H1 (cell line): ENCODE measurements at regions not wholly inside any gene's neighbourhood (a gene's known extent, or its start where the extent isn't known, plus 50 kb on each side); places are given as distances from the start of the nearest gene placed in this dataset.

ENCODE experiments used
- CTCF ChIA-PET: fragments of 300-600 bp; sonication (Branson Sonifier 250); formaldehyde crosslinking; loops from one replicate; lab custom pipeline; 2021; ENCODE audit not compliant: partially characterized antibody; lab: Charles Lee
- POLR2A ChIA-PET: fragments of 300-600 bp; sonication (Branson Sonifier 250); formaldehyde crosslinking; loops from one replicate; lab custom pipeline; 2021; ENCODE audit warnings: inconsistent platforms; ENCODE audit not compliant: partially characterized antibody; lab: Charles Lee
- DNase-seq, 2 experiments: peaks; one replicate each; pipeline versions ENCODE4 v3.0.0 to v3.0.0-alpha.2; 2010 to 2022; ENCODE audit warnings: low spot score in 2 of 2, low read depth in 1 of 2, mixed read lengths in 1 of 2
- FAIRE-seq: peaks from 2 replicates; lab custom pipeline; 2011; peaks lifted over from hg19 to GRCh38; lab: Jason Lieb, UNC
- H2AFZ ChIP-seq: 2 replicates; pipeline ENCODE4 v1.8.1; 2012; ENCODE audit warnings: low read length, inconsistent platforms
- H2AK5ac ChIP-seq: 2 replicates; pipeline ENCODE4 v1.6.1; 2013; ENCODE audit warnings: low read depth, low read length
- H2BK120ac ChIP-seq: replicated peaks from 2 replicates; pipeline ENCODE3; 2013; ENCODE audit warnings: low read depth, low read length, inconsistent platforms
- H2BK12ac ChIP-seq: 2 replicates; pipeline ENCODE4 v1.6.1; 2013; ENCODE audit warnings: low read depth, low read length
- H2BK15ac ChIP-seq: 2 replicates; pipeline ENCODE4 v1.6.1; 2013; ENCODE audit warnings: low read length
- H2BK20ac ChIP-seq: 2 replicates; pipeline ENCODE4 v1.6.1; 2013; ENCODE audit warnings: low read length
- H2BK5ac ChIP-seq: 2 replicates; pipeline ENCODE4 v1.6.1; 2013; ENCODE audit warnings: low read depth, low read length
- H3K14ac ChIP-seq: 2 replicates; pipeline ENCODE4 v1.6.1; 2013; ENCODE audit warnings: inconsistent platforms; ENCODE audit not compliant: insufficient read length
- H3K18ac ChIP-seq: 2 replicates; pipeline ENCODE4 v1.6.1; 2013; ENCODE audit warnings: low read length; ENCODE audit errors: extremely low read depth
- H3K23ac ChIP-seq: 2 replicates; pipeline ENCODE4 v1.6.1; 2013; ENCODE audit warnings: inconsistent platforms; ENCODE audit not compliant: insufficient read length
- H3K23me2 ChIP-seq: 2 replicates; pipeline ENCODE4 v1.6.1; 2013; ENCODE audit warnings: low read depth, low read length
- H3K27ac ChIP-seq: 2 replicates; pipeline ENCODE4 v1.6.1; 2011; ENCODE audit warnings: low read depth, low read length, inconsistent platforms
- H3K27me3 ChIP-seq, 4 experiments: replicated peaks in 1 of 4; 1 replicate in 1 of 4; 2 replicates in 3 of 4; pipeline versions ENCODE4 v1.6.1 to v1.8.1; 2011 to 2013; ENCODE audit warnings: low read length in 3 of 4, mild to moderate bottlenecking in 3 of 4, inconsistent platforms in 2 of 4, mixed read lengths in 2 of 4, moderate library complexity in 1 of 4; ENCODE audit not compliant: control insufficient read depth in 3 of 4, insufficient read depth in 3 of 4; ENCODE audit errors: extremely low read depth in 1 of 4
- H3K36me3 ChIP-seq, 4 experiments: 2 replicates each; pipeline versions ENCODE4 v1.6.1 to v1.8.1; 2011 to 2013; ENCODE audit warnings: mild to moderate bottlenecking in 4 of 4, low read length in 3 of 4, moderate library complexity in 2 of 4, control low read depth in 1 of 4, inconsistent platforms in 1 of 4; ENCODE audit not compliant: insufficient read depth in 4 of 4, control insufficient read depth in 2 of 4
- H3K4ac ChIP-seq: replicated peaks from 2 replicates; pipeline ENCODE3; 2013; ENCODE audit warnings: low read length, low read depth, mixed read lengths, inconsistent platforms; ENCODE audit not compliant: insufficient read length
- H3K4me1 ChIP-seq, 4 experiments: replicated peaks in 1 of 4; 1 replicate in 1 of 4; 2 replicates in 3 of 4; pipeline versions ENCODE4 v1.6.1 to v1.8.1; 2011 to 2013; ENCODE audit warnings: low read length in 3 of 4, inconsistent platforms in 2 of 4, mixed read lengths in 1 of 4; ENCODE audit not compliant: insufficient read depth in 4 of 4, control insufficient read depth in 3 of 4
- H3K4me2 ChIP-seq, 2 experiments: 2 replicates each; pipeline versions ENCODE4 v1.6.1 to v1.8.1; 2011 to 2013; ENCODE audit warnings: low read depth in 2 of 2, low read length in 2 of 2, control low read depth in 1 of 2, inconsistent platforms in 1 of 2, mild to moderate bottlenecking in 1 of 2; ENCODE audit not compliant: insufficient read depth in 1 of 2
- H3K4me3 ChIP-seq, 4 experiments: fragments of 200-600, 300-600 bp in 1 of 4; sonication (generic), shearing (Covaris generic), sonication (Bioruptor Twin) in 1 of 4; 2 replicates each; pipeline versions ENCODE4 v1.5.1 to v1.8.1; 2011 to 2016; ENCODE audit warnings: low read length in 4 of 4, low read depth in 3 of 4, control low read depth in 2 of 4, inconsistent platforms in 2 of 4, mild to moderate bottlenecking in 2 of 4, mixed read lengths in 1 of 4, moderate library complexity in 1 of 4; ENCODE audit not compliant: insufficient read depth in 2 of 4; ENCODE audit errors: extremely low read depth in 1 of 4
- H3K56ac ChIP-seq: replicated peaks from 2 replicates; pipeline ENCODE3; 2013; ENCODE audit warnings: low read depth, mild to moderate bottlenecking, mixed read lengths, low read length, inconsistent platforms; ENCODE audit not compliant: insufficient read length
- H3K79me1 ChIP-seq: 2 replicates; pipeline ENCODE4 v1.6.1; 2013; ENCODE audit warnings: low read depth, low read length, control low read depth
- H3K79me2 ChIP-seq, 2 experiments: 2 replicates each; pipeline versions ENCODE4 v1.6.1 to v1.8.1; 2012 to 2013; ENCODE audit warnings: low read length in 2 of 2, mild to moderate bottlenecking in 2 of 2, inconsistent platforms in 1 of 2; ENCODE audit not compliant: insufficient read depth in 2 of 2, control insufficient read depth in 1 of 2
- H3K9ac ChIP-seq, 4 experiments: replicated peaks in 1 of 4; 1 replicate in 1 of 4; 2 replicates in 3 of 4; pipeline versions ENCODE4 v1.6.1 to v1.8.1; 2011 to 2013; ENCODE audit warnings: low read depth in 3 of 4, low read length in 3 of 4, control low read depth in 2 of 4, mild to moderate bottlenecking in 2 of 4, moderate library complexity in 2 of 4, inconsistent platforms in 1 of 4; ENCODE audit errors: extremely low read depth in 1 of 4
- H3K9me3 ChIP-seq, 2 experiments: 2 replicates each; pipeline versions ENCODE4 v1.6.1 to v1.8.1; 2012 to 2013; ENCODE audit warnings: mild to moderate bottlenecking in 2 of 2, moderate library complexity in 2 of 2, control low read depth in 1 of 2, inconsistent platforms in 1 of 2, low read depth in 1 of 2, low read length in 1 of 2, mixed read lengths in 1 of 2; ENCODE audit not compliant: insufficient read depth in 2 of 2
- H4K20me1 ChIP-seq, 2 experiments: replicated peaks in 1 of 2; 2 replicates each; pipeline versions ENCODE3 to v1.8.1; 2011 to 2013; ENCODE audit warnings: inconsistent platforms in 2 of 2, low read length in 2 of 2, mild to moderate bottlenecking in 1 of 2; ENCODE audit not compliant: insufficient read depth in 2 of 2, control insufficient read depth in 1 of 2
- H4K5ac ChIP-seq: 2 replicates; pipeline ENCODE4 v1.6.1; 2013; ENCODE audit warnings: low read length, low read depth, mixed read lengths, inconsistent platforms; ENCODE audit not compliant: insufficient read length
- H4K8ac ChIP-seq: 2 replicates; pipeline ENCODE4 v1.8.0; 2013; ENCODE audit warnings: mild to moderate bottlenecking, moderate library complexity, low read length, inconsistent platforms; ENCODE audit not compliant: insufficient read depth; ENCODE audit errors: extremely low read depth
- H4K91ac ChIP-seq: replicated peaks from 2 replicates; pipeline ENCODE3; 2013; ENCODE audit warnings: low read length, mixed read lengths, inconsistent platforms; ENCODE audit not compliant: insufficient read length
- CBX5 ChIP-seq: fragments of 300-800, 300-1000 bp; sonication (generic); IDR thresholded peaks from 2 replicates; pipeline ENCODE4 v1.7.1; 2016; ENCODE audit warnings: antibody characterized with exemption, low read length, low read depth
- CEBPB ChIP-seq: IDR thresholded peaks from 2 replicates; pipeline ENCODE4 v1.6.1; 2012; ENCODE audit warnings: low read depth, low read length
- CTBP2 ChIP-seq: IDR thresholded peaks from 2 replicates; pipeline ENCODE4 v1.7.0; 2011; ENCODE audit warnings: borderline replicate concordance, mild to moderate bottlenecking, moderate library complexity, mixed read lengths, low read length; ENCODE audit not compliant: insufficient read depth, insufficient read length
- FOSL1 ChIP-seq: IDR thresholded peaks from 2 replicates; pipeline ENCODE4 v1.6.1; 2011; ENCODE audit warnings: mild to moderate bottlenecking, low read depth, low read length, moderate library complexity; ENCODE audit not compliant: insufficient read depth
- HDAC6 ChIP-seq: IDR thresholded peaks from one replicate; pipeline ENCODE4 v1.7.1; 2012; ENCODE audit warnings: low read depth, mild to moderate bottlenecking, inconsistent platforms, low read length, moderate library complexity
- NRF1 ChIP-seq: IDR thresholded peaks from 2 replicates; pipeline ENCODE4 v1.6.1; 2011; ENCODE audit warnings: mild to moderate bottlenecking, low read depth, low read length, improper control_type of control experiment
- RNF2 ChIP-seq: fragments of 200-900, 300-1000 bp; sonication (generic); IDR thresholded peaks from 2 replicates; pipeline ENCODE4 v1.7.1; 2016; ENCODE audit warnings: borderline replicate concordance, low read depth, mild to moderate bottlenecking, antibody characterized with exemption, low read length; ENCODE audit not compliant: poor library complexity, severe bottlenecking; ENCODE audit errors: missing control alignments
- RXRA ChIP-seq: IDR thresholded peaks from 2 replicates; pipeline ENCODE4 v1.6.1; 2011; ENCODE audit warnings: low read depth, mild to moderate bottlenecking, low read length, moderate library complexity; ENCODE audit not compliant: insufficient read depth
- TAF7 ChIP-seq: optimal IDR thresholded peaks from 2 replicates; pipeline ENCODE3; 2011; ENCODE audit warnings: low read depth, mild to moderate bottlenecking, inconsistent platforms, low read length, moderate library complexity, borderline replicate concordance
- TBP ChIP-seq: IDR thresholded peaks from 2 replicates; pipeline ENCODE4 v1.6.1; 2011; ENCODE audit warnings: low read depth, low read length, improper control_type of control experiment
- ZNF274 ChIP-seq: IDR thresholded peaks from 2 replicates; pipeline ENCODE4 v1.7.0; 2012; ENCODE audit warnings: low read length, borderline replicate concordance; ENCODE audit errors: extremely low read depth

DNA sequence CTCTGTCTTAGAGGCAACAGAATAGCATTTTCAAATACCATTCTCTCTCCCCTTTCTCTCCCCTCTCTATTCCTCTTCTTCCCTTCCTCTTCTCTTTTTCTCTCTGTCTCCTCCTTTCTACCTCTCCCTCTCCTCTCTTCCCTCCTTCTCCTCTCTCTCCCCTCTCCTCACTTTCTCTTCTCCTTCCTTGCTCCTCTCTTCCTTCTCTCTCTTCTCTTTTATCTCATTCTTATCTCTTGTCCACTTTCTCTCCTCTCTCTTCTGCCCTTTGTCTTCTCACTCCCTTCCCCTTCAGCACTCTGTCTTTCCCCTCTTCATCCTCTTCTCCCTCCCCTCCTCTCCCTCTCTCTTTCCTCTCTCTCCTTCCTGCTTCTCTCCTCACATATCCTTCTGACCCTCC, 2265.8 kb upstream of the TENM3 start:
- no peak overlapping the region for H3K56ac ChIP-seq
- DNase-seq = no peak
- POLR2A ChIA-PET = no interaction called here
- H4K8ac ChIP-seq = no peak overlapping the region
- H3K4ac ChIP-seq = no peak overlapping the region
- H3K79me1 ChIP-seq = no peaks in the 10 kb centered on the region
- CTCF ChIA-PET = no interaction called here
- no peak overlapping the region for H4K91ac ChIP-seq
- no peaks in the 10 kb centered on the region for H3K4me1 ChIP-seq
- H3K23me2 ChIP-seq = no peaks in the 10 kb centered on the region
- no peak overlapping the region for H3K4me3 ChIP-seq
- no peak for FAIRE-seq
- no peak overlapping the region for H2BK15ac ChIP-seq
- no peak overlapping the region for H4K5ac ChIP-seq
- no peaks in the 10 kb centered on the region for H3K36me3 ChIP-seq
- no peaks in the 10 kb centered on the region for H3K79me2 ChIP-seq
- H3K18ac ChIP-seq = no peak overlapping the region
- H2AFZ ChIP-seq = no peak overlapping the region
- no peak overlapping the region for H3K23ac ChIP-seq
- no peak overlapping the region for H2BK12ac ChIP-seq
- no peaks in the 10 kb centered on the region for H3K9me3 ChIP-seq
- H3K4me2 ChIP-seq = no peak overlapping the region
- TF ChIP-seq TAF7 = no peak
- TF ChIP-seq CBX5 = no peak
- no peak for TF ChIP-seq ZNF274
- TF ChIP-seq RNF2 = no peak
- no peak for TF ChIP-seq RXRA
- no peak for TF ChIP-seq TBP
- no peak for TF ChIP-seq FOSL1
- no peak for TF ChIP-seq CEBPB
- TF ChIP-seq NRF1 = no peak
- no peak for TF ChIP-seq CTBP2
- TF ChIP-seq HDAC6 = no peak
- no peak overlapping the region for H3K14ac ChIP-seq
- H2BK120ac ChIP-seq = no peak overlapping the region
- H2BK20ac ChIP-seq = no peak overlapping the region
- no peak overlapping the region for H3K27ac ChIP-seq
- H4K20me1 ChIP-seq = no peaks in the 10 kb centered on the region
- no peak overlapping the region for H2AK5ac ChIP-seq
- H2BK5ac ChIP-seq = no peak overlapping the region
- no peak overlapping the region for H3K9ac ChIP-seq
- peaks cover 0 to 3% (median 0%) of the 10 kb centered on the region in 4 experiments; a peak in 1 of 7 replicates for H3K27me3 ChIP-seq
